Stimulated activated naive CD8-positive, alpha-beta T cell treated with anti-CD3 and anti-CD28 coated beads, Interleukin-15, Interleukin-2, amounts not matched to agents 100 ng/mL and 50 ng/mL, for 24 hours (primary cell): ENCODE measurements at regions not wholly inside any gene's neighbourhood (a gene's known extent, or its start where the extent isn't known, plus 50 kb on each side); places are given as distances from the start of the nearest gene placed in this dataset.

Experiments
- H3K27ac Mint-ChIP-seq: one replicate; pipeline ENCODE4 v1.8.0; 2021; ENCODE audit warnings: mild to moderate bottlenecking, mixed read lengths
- H3K27me3 Mint-ChIP-seq: one replicate; pipeline ENCODE4 v1.8.0; 2021; ENCODE audit warnings: mixed read lengths
- H3K36me3 Mint-ChIP-seq: one replicate; pipeline ENCODE4 v1.8.0; 2021; ENCODE audit warnings: low read depth, mixed read lengths
- H3K4me1 Mint-ChIP-seq: one replicate; pipeline ENCODE4 v1.8.0; 2021; ENCODE audit warnings: low read depth, mixed read lengths
- H3K4me3 Mint-ChIP-seq: one replicate; pipeline ENCODE4 v1.8.0; 2021; ENCODE audit warnings: mild to moderate bottlenecking, mixed read lengths
- H3K9me3 Mint-ChIP-seq: one replicate; pipeline ENCODE4 v1.8.0; 2021; ENCODE audit warnings: mixed read lengths

- Mint-ChIP-seq H3K4me1 (peaks cover 6% of the 10 kb centered on the region), H3K9me3 (peaks cover 6% of the 10 kb centered on the region), H3K27me3 (no peaks in the 10 kb centered on the region), H3K4me3 (no peak overlapping the region), H3K36me3 (no peaks in the 10 kb centered on the region), H3K27ac (no peak overlapping the region)
Observed at GRCh38 chr9:16068476-16068875, 515.6 kb downstream of the CCDC171 start.

GRCh38 chr9:16069249-16069648 is 516.4 kb downstream of the CCDC171 start:
- no peaks in the 10 kb centered on the region for H3K27me3 Mint-ChIP-seq
- H3K36me3 Mint-ChIP-seq, result no peaks in the 10 kb centered on the region
- H3K4me1 Mint-ChIP-seq, result no peaks in the 10 kb centered on the region
- no peak overlapping the region for H3K4me3 Mint-ChIP-seq
- peaks cover 4% of the 10 kb centered on the region for H3K9me3 Mint-ChIP-seq
- no peak overlapping the region for H3K27ac Mint-ChIP-seq

GRCh38 chr9:16069671-16070454 is 517.0 kb downstream of the CCDC171 start:
- Mint-ChIP-seq H3K27me3 (no peaks in the 10 kb centered on the region), H3K4me1 (no peaks in the 10 kb centered on the region), H3K4me3 (no peak overlapping the region), H3K9me3 (no peaks in the 10 kb centered on the region), H3K27ac (no peak overlapping the region), H3K36me3 (no peaks in the 10 kb centered on the region)

- no peak overlapping the region for H3K27ac Mint-ChIP-seq
- H3K4me3 Mint-ChIP-seq, result no peak overlapping the region
Observed at GRCh38 chr9:16070455-16071145, 517.8 kb downstream of the CCDC171 start.

DNA sequence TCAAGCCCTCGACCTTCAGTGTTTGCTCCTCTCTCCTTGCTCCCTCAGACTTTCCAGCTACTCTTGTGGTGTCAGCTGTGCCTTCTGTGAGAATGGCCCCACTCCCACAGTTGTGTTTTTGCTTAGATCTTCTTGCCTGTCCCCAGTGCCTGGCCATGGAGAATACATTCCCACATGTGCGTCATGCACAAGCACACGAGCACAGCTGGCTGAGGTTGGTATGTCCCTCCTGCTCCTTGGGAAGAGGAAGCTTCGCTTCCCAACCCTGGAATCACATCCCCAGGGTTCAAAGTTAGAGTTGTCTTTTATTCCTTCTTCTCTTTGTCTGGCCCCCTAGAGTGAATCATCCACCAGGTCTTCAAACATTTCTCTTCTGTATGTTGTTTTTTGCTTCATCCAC is 518.6 kb downstream of the CCDC171 start:
- Mint-ChIP-seq H3K27me3 (no peaks in the 10 kb centered on the region), H3K9me3 (no peaks in the 10 kb centered on the region), H3K4me3 (no peak overlapping the region), H3K36me3 (no peaks in the 10 kb centered on the region), H3K27ac (no peak overlapping the region), H3K4me1 (no peaks in the 10 kb centered on the region)

More at GRCh38 chr9:16070455-16071145, 517.8 kb downstream of the CCDC171 start:
- no peaks in the 10 kb centered on the region for H3K36me3 Mint-ChIP-seq
- H3K27me3 Mint-ChIP-seq, result no peaks in the 10 kb centered on the region
- H3K4me1 Mint-ChIP-seq, result no peaks in the 10 kb centered on the region
- no peaks in the 10 kb centered on the region for H3K9me3 Mint-ChIP-seq

DNA sequence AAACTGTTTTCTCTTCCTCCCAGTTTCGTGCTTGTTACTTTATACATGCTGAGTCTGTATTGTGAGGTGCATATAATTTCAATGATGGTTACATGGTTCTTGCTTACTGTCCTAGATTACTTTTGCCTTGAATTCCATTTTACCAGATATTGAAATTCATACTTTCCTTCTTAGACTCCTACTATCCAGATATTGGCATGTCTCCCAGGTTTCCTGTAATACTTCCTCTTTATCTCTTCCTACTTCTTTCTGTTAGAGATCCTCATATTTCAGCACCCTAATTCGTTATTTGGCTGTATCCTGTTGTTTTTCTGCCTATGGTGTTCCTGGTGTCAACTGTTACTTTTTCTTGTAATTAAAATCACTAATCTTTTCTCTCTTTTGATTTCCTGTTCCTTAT is 522.1 kb downstream of the CCDC171 start:
- H3K27ac Mint-ChIP-seq, result no peak overlapping the region
- no peaks in the 10 kb centered on the region for H3K36me3 Mint-ChIP-seq
- H3K9me3 Mint-ChIP-seq, result no peaks in the 10 kb centered on the region
- H3K4me1 Mint-ChIP-seq, result no peaks in the 10 kb centered on the region
- no peak overlapping the region for H3K4me3 Mint-ChIP-seq
- no peaks in the 10 kb centered on the region for H3K27me3 Mint-ChIP-seq

DNA sequence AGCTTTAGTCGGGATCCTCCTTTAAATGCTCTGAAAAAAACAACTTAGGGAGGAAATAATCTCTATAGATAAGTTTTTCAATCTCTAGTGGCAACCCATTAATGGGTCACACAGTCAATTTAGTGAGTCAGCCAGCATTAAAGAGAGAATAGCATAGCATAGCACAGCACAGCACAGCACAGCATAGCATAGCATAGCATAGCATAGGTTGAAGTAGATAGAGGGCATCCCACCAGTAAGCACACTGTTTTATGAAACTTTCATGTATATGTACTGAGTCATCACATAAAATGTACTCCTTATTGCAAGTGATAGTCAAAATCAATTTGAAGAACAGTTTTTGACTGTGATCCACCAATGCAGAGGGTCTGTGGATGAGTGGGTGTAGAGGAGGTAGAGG is 522.9 kb downstream of the CCDC171 start:
- Mint-ChIP-seq H3K27ac (no peak overlapping the region), H3K27me3 (no peaks in the 10 kb centered on the region), H3K4me1 (no peaks in the 10 kb centered on the region), H3K4me3 (no peak overlapping the region), H3K36me3 (no peaks in the 10 kb centered on the region), H3K9me3 (no peaks in the 10 kb centered on the region)

DNA sequence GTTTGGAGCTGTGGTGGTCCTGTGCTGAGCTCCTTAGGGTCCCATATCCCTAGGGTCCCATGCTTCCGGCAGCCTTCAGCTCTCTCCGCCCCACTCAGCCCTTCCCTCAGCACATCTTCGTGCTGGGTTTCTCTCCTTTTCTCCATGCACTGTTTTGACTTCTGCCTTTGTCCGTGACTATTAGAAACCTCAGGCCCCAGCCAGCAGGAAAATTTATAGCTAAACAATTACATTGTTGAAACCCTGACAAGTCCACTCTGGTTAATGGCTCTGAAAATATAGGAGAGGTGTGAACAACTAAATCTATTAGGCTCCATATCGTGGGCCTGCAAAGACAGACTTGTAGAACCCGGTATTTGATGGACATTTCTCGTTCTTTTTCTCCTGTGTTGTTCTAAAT is 523.7 kb downstream of the CCDC171 start:
- H3K27me3 Mint-ChIP-seq, result no peaks in the 10 kb centered on the region
- H3K4me1 Mint-ChIP-seq, result no peaks in the 10 kb centered on the region
- H3K4me3 Mint-ChIP-seq, result no peak overlapping the region

GRCh38 chr9:16082796-16083195 is 530.0 kb downstream of the CCDC171 start:
- Mint-ChIP-seq H3K36me3 (no peaks in the 10 kb centered on the region), H3K27me3 (peaks cover 3% of the 10 kb centered on the region), H3K4me1 (no peaks in the 10 kb centered on the region), H3K27ac (no peak overlapping the region), H3K4me3 (no peak overlapping the region), H3K9me3 (peaks cover 5% of the 10 kb centered on the region)

More for the DNA sequence above, 523.7 kb downstream of the CCDC171 start:
- H3K36me3 Mint-ChIP-seq, result no peaks in the 10 kb centered on the region
- no peaks in the 10 kb centered on the region for H3K9me3 Mint-ChIP-seq
- no peak overlapping the region for H3K27ac Mint-ChIP-seq

DNA sequence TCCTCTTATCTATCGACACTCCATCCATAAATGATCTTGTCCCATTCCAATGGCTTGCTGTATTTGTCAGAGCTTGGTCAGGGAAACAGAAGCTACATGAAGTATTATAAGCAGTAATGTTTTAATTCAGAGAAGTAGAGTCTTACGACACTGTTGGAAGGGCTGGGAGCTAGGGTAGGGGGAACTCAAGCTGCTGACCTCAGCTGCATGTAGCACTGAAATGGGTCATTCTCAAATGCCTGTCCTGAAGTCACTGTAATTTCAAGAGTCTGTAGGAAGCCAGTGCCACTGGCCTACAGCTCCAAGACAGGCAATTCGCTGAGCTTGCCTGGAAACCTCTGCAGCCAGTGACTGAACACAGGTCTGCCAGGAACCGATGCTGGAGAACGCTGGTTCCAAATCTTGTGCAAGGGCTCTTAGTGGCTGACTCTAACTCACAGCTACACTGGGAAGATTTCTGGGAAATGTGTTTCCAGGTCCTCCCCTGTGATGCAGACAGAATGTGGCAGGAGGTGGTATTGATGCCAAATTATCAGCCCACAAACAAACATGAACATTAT is 532.4 kb downstream of the CCDC171 start:
- Mint-ChIP-seq H3K4me3 (no peak overlapping the region), H3K4me1 (no peaks in the 10 kb centered on the region), H3K36me3 (no peaks in the 10 kb centered on the region), H3K27ac (no peak overlapping the region), H3K27me3 (peaks cover 3% of the 10 kb centered on the region), H3K9me3 (peaks cover 11% of the 10 kb centered on the region)

- Mint-ChIP-seq H3K9me3 (peaks cover 25% of the 10 kb centered on the region), H3K4me3 (no peak overlapping the region), H3K27ac (no peak overlapping the region), H3K36me3 (no peaks in the 10 kb centered on the region), H3K4me1 (no peaks in the 10 kb centered on the region), H3K27me3 (peaks cover 3% of the 10 kb centered on the region)
Observed at GRCh38 chr9:16090907-16091629, 538.2 kb downstream of the CCDC171 start.

GRCh38 chr9:16092142-16093091 is 539.6 kb downstream of the CCDC171 start:
- Mint-ChIP-seq H3K4me3 (no peak overlapping the region), H3K27ac (no peak overlapping the region), H3K4me1 (no peaks in the 10 kb centered on the region), H3K36me3 (no peaks in the 10 kb centered on the region), H3K9me3 (peaks cover 24% of the 10 kb centered on the region), H3K27me3 (peaks cover 2% of the 10 kb centered on the region)

- H3K4me1 Mint-ChIP-seq, result no peaks in the 10 kb centered on the region
- H3K36me3 Mint-ChIP-seq, result no peaks in the 10 kb centered on the region
- H3K27me3 Mint-ChIP-seq, result no peaks in the 10 kb centered on the region
- H3K9me3 Mint-ChIP-seq, result peaks cover 10% of the 10 kb centered on the region
- no peak overlapping the region for H3K4me3 Mint-ChIP-seq
- no peak overlapping the region for H3K27ac Mint-ChIP-seq
Observed at GRCh38 chr9:16098306-16098705, 545.5 kb downstream of the CCDC171 start.
